ENCODE measurements at regions not wholly inside any gene's neighbourhood (a gene's known extent, or its start where the extent isn't known, plus 50 kb on each side); places are given as distances from the start of the nearest gene placed in this dataset.

DNA sequence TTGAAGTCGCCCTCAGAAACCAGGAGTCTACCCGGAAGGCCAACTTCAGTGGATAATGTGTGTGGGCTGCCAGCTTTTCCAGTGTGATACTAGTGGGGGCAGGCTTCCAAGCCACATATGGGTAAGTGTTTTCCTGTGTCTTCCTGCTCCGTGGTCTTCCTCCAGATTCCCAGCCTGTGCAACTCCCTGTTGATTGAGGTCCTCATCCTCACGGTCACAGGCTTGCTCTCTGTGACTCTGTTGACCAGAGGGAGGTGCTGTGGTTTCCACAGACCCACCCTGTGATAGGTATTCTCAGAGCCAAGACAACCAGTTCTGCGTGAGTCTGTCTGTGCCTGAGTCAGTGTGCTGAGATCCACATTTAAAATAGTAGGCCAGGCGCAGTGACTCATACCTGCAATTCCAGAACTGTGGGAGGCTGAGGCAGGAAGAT is 388.0 kb upstream of the IRX2 start:
- TF ChIP-seq, protein P1, sequence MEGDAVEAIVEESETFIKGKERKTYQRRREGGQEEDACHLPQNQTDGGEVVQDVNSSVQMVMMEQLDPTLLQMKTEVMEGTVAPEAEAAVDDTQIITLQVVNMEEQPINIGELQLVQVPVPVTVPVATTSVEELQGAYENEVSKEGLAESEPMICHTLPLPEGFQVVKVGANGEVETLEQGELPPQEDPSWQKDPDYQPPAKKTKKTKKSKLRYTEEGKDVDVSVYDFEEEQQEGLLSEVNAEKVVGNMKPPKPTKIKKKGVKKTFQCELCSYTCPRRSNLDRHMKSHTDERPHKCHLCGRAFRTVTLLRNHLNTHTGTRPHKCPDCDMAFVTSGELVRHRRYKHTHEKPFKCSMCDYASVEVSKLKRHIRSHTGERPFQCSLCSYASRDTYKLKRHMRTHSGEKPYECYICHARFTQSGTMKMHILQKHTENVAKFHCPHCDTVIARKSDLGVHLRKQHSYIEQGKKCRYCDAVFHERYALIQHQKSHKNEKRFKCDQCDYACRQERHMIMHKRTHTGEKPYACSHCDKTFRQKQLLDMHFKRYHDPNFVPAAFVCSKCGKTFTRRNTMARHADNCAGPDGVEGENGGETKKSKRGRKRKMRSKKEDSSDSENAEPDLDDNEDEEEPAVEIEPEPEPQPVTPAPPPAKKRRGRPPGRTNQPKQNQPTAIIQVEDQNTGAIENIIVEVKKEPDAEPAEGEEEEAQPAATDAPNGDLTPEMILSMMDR (IDR thresholded peaks at IDR 0.05): no peak
- TF ChIP-seq POLR2A (IDR thresholded peaks at IDR 0.05): no peak

Measured in body of pancreas (tissue), 4 donors.